NCI-H446 treated with DMSO at 0.1 percent for 48 hours (cell line): ENCODE measurements at regions not wholly inside any gene's neighbourhood (a gene's known extent, or its start where the extent isn't known, plus 50 kb on each side); places are given as distances from the start of the nearest gene placed in this dataset.

Experiments
- DNase-seq: peaks from one replicate; lab custom pipeline; 2025; lab: John Stamatoyannopoulos, UW

DNA sequence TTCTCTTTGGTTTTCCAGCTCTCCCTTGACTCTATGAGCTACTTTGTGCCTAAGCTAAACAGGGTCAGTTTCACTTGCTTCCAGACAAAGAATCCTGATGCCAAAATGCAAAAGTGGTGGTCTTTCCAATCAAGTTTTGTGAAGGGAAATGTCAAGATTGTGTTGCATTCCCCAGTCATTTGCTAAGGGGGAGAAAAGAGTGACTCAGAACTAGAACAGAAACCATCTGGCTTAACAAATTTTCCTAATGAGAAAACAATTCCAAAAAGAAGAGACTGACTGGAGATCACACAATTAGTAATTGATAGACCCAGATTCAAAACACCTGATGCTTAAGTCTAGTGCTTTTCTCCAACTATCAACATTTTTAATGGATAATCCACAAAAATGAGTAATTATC, 235.1 kb upstream of the DIO2 start:
- no peak for DNase-seq

DNA sequence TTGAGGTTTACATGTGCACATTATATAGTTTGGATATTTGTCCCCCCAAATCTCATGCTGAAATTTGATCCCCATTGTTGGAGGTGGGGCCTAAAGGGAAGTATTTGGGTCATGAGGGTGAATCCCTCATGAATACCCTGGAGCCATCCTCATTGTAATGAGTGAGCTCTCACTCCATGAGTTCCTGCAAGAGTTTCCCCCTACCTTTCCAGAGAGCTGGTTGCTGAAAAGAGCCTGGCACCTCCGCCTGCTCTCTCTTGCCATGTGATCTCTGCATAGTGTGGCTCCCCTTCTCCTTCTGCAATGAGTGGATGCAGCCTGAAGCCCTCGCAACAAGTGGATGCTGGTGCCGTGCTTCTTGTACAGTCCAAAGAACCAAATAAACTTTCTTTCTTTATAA, 234.3 kb upstream of the DIO2 start:
- no peak for DNase-seq

DNA sequence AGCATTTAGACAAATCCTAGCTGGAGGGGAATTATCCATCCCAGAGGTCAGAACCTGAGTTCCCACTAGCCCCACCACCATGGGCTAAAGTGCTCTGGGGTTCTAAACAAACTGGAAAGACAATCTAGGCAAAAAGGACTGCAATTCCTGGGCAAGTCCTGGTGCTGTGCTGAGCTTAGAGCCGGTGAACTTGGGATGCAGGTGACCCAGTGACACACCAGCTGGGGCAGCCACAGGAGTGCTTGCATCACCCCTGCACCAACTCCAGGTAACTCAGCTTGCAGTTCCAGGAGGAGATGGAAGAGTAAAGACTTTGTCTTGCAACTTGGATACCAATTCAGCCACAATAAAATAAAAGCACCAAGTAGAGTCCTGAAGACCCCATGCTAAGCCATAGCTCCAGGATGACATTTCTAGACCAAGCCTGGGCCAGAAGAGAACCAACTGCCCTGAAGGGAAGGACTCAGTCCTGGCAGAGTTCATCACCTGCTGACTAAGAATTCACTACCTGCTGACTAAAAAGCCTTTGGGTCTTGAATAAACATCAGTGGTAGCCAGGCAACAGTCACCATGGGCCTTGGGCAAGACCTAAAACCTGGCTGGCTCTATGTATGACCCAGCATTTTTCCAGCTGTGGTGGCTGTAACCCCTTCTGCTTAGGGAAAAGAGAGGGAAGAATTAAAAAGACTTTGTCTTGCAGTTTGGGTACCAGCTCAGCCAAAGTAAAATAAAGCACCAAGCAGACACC, 223.4 kb upstream of the DIO2 start:
- DNase-seq: no peak

DNA sequence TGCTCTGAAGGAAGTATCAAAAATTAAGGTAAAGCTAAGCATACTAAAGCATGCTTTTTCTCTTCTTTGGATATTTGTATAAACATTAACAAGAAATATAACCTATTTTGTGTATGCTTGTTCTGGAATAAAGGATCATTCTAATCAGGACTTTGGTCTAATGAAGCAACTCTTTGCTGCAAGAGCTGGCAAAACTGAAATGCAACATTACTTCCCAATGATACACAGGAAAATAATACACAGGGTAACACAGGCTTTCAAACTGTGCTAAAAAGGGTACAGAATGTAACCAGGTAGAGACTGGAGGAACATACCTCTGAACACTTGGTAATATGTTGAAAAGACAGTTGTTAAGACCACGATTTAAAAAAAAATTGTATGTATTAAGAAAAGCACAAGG, 222.5 kb upstream of the DIO2 start:
- DNase-seq: no peak

DNA sequence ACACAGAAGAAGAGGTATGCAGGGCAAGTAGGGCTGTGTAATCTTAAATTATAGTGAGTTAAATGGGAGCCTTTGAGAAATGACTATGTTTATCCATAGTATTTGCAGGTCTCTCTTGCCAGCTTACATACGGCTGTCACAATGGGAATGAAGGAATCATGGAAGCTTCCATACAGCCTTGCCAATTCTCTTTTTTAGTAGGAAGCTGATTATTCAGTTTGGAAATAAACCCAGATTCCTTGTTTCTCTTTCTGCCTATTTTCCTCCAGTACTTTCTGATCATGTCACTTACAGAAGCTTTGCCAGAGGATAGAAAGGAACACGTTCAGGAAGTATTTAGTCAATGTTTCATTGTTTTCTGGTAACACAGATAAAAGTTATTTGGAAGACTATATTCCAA, 217.4 kb upstream of the DIO2 start:
- DNase-seq: no peak

DNA sequence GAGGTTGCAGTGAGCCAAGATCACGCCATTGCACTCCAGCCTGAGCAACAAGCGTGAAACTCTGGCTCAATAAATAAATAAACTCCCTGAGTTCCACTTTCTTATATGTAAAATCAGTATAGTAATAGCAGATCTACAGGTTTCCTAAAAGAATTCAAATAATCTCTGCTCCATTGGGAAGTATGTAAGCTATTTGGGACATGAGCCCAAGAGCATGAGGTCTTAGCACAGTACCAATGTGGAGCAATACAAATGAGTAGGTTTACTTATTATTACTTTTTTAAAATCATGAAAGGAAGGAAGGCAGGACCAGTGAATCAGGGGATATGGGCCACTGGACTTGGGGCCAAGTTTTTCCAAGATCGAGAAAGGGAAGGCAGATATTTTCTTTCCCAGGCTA, 216.9 kb upstream of the DIO2 start:
- DNase-seq: no peak

DNA sequence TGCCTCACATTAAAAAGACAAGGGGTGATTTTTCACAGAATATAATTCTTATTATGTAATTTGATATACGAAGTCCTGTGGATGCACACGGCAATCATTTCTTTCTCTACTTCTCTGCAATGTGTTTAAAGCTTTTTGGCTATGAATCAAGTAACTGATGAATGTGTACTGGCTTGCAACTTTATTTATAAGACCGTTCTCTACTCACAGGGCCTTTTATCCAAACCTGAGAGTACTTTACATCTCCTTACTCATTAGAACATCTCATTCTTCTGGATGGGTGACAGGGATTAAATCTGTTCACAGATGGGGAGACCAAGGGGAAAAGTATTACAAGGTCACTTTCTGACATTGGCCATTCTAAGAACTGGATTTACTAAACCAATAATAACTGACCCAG, 215.8 kb upstream of the DIO2 start:
- no peak for DNase-seq

DNA sequence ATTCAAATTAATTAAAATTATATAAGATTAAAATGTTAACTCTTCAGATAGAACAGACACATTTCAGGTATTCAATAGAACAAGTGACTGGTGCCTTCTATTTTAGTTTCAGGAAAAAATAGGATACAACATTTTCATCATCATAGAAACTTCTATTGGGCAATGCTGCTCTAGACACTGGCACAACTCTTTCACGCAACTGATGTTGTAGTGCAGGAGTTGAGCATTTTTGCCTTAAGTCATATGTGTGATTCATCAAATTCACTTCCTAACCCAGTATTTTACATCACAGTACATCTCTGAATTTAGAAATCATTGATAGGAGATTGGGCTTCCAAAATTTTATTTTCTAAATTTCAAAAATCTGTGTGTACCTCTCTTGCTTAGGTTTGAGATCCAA, 215.4 kb upstream of the DIO2 start:
- DNase-seq: no peak

DNA sequence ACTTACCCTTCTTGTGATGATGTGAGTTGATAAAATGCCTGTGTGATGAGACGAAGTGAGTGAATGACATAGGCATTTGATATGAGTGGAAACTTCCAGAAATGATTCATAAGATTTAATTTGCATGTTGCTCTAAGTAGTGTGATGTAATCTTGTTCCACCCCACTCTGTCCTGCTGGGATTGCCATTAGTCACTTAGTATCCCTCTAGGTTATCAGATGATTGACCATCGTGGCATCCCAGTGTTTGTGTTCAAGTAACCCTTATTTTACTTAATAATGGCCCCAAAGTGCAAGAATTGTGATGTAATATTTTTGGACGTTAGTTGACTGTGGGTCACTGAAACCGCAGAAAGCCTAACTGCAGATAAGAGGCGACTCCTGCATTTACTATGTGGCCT, 214.4 kb upstream of the DIO2 start:
- DNase-seq: no peak

DNA sequence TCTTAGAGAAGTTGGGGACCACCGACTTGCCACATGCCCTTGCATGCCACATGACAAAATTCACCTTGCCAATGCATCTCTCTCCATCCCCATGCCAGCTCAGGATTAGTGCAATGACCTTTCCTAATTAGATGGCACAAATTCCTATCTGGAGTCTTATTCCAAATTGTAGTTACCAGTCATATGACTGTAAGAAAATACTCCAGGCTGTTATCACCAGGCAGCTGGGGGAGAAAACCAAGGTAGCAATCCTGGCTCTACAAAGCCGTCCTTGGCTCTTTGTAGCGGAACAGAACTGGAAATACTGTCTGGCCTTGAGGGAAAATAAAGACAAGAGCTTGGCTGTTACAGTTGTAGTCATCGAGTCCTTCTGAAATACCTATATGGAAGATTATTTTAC, 208.5 kb upstream of the DIO2 start:
- no peak for DNase-seq

DNA sequence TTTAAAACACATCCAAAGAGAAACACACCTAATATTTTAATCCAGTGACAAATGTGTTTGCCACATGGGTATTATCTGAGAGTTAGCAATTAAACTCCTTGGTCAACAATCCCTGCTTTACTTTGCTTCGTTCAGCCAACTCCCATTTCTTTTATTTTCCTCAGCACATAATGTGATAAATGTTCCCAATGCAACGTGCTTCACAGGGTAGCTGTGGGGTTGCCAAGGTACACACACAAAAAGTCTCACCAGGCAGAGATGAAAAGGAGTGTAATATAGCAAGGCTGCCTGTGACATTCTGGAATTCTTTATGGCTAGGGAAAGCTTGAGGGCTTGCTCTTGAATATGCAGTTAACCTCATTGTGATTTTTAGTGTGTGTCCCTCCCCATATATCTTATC, 208.0 kb upstream of the DIO2 start:
- no peak for DNase-seq

DNA sequence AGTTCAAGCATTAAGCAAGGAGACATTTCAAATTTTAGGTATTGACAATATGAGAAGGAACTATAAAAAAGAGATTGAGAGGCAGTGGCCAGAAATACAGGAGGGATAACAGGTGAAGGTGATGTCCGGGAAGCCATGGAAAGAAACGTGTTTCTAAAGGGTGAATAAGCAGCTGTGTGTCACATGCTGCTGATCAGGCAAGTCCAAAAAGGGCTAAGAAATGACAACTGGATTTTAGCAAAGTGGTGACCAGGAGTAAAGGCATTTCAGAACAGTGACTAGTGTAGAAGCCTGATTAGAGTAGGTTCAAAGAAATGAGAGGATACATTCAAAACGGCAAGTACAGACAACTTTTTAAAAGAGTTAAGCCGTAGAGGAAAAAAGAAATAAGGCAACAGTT, 204.3 kb upstream of the DIO2 start:
- no peak for DNase-seq

DNA sequence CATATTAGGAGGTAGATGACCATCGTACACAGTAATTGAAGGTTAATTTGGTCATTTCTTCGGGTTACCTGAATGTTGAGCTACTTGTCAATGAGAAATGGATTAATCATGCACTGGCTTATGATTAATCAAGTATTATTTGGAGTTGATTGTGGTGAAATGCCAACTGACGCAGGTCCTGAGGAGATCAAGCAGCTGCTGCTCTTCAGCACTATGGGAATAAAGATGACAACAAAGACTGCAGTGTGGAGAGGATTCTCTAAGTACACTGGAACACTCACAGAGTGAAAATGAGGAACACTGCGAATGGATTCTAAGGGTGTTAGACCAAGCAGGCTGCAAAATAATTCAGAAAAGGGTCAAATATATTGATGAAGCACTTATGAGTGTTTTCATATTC, 202.8 kb upstream of the DIO2 start:
- no peak for DNase-seq

DNA sequence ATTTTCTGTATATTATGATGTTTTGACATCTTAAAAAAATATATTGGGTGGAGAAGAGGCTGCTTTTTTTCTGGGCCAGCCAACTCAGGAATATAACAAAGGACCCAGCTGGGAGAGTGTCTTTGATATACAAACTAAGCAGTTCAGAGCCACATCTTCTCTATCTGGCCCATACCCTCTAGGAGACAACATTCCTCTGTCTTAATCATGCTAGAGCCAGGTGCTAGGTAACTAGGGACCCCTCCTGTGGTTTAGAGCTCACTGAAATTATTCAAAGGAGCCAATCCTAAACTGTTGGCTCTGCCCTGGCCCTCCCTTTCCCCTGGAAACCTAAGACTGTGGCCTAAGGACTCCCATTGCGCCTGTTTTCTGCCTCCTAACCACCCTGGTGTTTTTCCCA, 193.1 kb upstream of the DIO2 start:
- DNase-seq: no peak

DNA sequence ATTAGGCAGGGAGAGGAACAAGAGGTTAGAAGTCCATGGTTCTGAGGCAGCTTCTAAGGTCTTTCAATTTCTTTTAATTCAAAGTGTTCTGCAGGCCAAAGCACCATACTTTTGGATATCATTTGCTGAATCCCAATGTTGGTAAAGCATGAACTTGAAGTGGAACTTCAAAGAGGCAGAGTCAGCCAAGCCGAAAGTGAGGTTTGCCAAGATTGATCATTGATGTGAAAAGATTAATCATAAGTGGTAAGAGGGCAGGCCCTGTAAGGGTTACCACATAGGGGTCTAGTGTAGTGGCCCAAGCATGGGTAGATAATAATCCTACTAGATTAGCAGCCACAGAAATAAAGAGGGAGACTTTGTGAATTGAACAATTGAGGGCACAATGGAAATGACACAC, 191.7 kb upstream of the DIO2 start:
- DNase-seq: no peak

DNA sequence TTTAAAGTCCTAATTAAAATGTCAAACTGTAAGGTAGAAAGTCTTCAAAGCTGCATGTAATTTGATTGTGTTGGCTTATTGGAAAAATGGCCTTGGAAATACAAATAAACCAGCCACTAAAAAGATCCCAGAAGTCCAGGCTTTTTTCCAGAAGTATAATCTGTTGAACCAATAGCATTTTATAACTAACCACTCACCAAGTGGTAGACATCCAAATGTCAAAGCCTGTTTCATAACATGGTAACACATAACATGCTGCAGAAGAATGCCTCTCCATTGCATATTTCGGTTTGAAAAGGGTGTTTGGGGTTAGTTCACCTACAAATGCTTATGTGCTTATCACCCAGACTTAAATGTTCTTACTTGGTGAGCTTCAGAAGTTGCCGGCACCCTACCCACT, 183.7 kb upstream of the DIO2 start:
- no peak for DNase-seq

DNA sequence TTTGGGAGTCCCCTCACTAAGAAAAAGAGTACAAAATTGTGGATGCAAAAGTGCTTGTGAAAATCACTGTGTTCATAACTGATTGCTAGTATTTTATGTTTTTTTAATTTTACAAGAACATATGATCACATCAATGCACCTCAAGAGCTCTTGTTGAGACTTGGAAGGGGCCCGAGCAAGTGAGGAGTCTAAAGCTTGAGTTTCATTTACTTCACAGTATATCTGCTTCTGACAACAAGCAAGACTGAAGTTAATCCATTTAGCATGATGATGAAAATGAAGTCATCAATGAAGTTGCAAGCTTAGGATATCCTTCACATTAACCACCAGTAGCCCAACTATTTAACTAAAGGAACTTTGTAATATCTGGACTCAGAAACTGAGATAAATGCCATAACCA, 182.5 kb upstream of the DIO2 start:
- no peak for DNase-seq

DNA sequence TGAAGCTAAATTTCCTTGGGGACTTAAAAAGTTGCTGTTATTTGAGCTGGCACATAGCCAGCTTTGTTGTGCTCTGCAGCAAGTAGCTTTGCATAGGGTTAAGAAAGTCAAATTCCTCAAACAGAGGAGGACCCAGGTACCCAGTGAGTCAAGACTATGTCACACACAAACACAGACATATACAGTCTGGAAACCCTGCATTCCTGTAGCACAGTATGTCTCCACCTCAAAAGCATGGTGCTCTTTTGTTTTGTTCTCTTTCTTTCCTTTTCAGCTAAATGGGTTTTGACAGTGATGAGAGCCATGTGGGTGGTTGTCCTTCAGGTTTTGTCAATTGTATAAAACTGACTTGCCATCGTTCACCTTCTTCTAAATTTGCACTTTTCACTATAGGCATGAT, 179.6 kb upstream of the DIO2 start:
- DNase-seq: no peak

DNA sequence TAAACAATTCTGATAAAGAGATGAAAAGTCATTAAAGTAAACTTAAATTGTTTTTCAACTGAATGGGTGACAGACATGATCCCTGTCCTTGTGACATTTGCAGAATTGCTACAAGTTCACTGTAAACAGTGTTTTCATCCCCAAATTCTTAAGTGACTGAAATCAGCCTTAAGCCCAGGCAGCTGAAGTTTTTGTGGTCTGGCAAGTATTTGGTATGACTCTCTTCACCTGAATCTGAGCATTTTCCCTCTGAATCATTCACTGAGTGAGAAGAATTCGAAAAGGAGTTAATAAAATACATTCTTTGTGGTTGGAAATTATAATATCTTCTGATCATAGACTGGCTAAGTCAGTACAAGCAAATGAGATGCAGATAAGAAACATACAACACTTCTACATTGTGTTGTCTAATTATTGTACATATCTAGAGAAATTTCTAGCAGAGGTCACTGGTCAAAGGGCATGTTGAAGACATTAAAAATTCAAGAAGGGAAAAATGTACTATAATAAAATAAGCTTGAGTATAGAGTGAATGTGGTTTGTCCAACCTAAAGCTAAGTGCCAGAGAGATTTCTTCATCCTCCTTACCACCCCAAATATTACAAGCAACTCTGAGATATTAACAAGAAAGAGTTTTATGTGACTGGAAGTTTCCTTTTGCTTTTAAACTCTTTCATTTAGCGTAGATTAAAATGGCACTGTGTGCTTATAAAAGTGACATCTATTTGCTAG, 177.8 kb upstream of the DIO2 start:
- no peak for DNase-seq

DNA sequence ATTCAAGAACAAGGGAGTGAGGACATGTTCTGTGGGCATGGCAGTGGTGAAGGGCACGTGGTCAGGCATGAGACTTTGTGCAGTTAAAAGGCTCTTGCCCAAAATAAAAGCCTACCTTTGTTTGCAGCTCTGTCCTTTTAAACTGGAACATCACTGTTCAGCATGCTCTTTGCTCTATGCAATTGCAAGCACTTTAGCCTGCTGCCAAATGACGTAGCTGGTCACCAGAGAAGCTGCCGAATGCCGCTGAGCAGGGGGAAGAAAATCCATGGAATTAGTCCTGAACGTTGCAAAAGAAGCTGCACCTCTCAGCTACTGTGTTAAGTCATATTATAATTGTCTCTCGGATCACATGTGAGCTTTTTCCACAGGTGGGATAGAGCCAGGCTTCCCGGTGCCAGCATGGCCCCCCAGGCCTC, 176.3 kb upstream of the DIO2 start:
- no peak for DNase-seq

DNA sequence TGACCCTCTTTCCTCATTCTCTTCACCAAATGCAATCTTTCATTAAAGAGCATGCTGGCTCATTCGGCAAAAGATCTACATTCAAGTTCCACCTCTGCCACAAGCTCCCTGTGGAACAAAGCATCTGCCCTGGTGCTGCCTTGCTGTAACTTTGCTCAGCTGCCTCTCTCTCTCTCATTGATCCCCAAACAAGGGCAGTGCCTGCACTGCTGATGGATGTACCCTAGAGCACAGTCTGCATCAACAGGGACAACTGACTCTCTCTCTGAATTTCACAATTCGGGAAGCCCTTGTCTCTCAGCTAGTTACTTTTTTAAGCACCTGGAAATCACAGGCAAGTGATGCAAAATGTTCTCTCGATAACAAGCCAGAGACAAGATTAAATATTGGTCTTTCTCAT, 174.0 kb upstream of the DIO2 start:
- DNase-seq: no peak

DNA sequence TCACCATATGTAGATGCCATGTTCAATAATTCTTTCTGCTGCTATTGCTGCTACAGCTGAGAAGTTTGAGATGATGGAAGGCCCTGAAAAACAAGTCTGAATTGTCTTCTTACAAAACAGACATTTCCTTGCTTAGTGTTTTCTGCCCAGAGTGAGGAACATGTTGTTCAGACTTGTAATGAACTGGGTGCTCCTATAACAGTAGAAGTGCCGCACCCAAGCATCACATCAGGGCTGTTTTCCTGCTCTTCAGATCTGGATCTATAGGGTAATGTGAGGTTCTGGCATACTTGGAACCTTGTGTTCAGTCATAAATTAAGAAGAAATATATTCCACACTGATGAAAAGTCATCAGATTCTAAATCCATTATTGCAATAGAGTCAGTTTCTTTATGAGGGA, 171.9 kb upstream of the DIO2 start:
- DNase-seq: no peak

DNA sequence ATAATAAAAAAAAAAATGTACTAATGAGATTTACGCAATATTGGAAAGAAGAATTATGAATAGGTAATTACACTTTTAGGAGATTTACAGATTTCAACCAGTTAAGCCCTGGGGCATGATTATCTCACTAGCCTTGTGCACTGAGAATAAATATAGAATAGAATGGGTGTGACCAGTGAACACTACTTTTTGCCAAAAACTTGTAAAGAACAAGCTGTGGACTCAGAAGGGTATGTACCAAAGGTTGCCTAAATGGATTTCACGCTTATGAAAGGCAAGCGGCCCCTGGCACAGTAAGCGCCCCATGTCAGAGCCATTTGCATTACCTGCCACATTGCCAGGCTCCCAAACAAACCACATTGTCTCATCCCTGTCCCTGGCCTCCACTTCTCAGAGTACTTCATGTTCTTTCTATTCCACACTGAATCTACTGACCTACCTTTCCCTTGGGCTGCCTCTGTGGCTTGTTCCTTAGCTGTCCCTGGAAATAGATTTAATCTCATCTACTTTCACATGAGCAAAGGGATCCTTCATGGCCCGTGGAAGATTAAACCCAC, 170.6 kb upstream of the DIO2 start:
- no peak for DNase-seq

DNA sequence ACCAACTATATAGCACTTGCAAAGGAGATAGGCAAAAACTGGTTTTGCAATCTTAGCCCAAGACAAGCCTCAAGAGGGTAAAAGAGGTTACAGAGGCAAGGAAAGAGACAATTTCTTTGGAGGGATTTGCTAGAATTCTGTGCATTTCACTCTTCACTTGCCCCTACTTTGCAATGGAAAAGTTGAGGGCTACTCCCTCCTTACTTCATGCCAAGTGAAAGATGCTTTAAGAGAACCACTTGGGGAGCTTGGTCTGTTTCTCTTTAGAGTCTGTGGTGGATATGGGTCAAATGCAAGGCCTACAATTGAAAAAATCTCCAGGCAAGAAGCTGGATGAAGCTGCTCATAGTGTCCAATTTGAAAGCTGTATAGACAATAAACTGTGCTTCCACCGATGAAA, 167.7 kb upstream of the DIO2 start:
- no peak for DNase-seq
